ENCODE measurements at regions not wholly inside any gene's neighbourhood (a gene's known extent, or its start where the extent isn't known, plus 50 kb on each side); places are given as distances from the start of the nearest gene placed in this dataset.

DNA sequence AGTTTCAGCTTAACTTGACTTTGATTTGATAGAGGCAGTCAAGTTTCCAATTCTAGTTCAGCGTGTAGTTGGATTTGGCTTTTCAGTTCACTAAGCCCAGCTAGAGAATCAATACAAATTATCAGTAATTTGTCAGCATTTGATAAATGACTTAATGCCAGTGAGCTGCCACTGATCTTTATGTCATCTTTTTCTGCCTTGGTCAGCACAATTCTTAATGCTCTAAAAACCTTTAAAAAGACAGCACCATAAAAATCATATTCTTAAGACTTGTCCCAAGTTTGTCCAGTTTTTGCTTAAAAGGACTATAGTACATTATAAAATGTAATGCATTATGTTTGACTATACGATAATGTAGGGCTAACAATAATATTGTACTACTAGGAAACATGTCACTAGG, 920.5 kb downstream of the LRFN5 start:
- no peak for ATAC-seq
- TF ChIP-seq GLIS3 (CRISPR knock-in tag; IDR thresholded peaks at IDR 0.05) (no peak), ZNF565 (CRISPR knock-in tag; conservative IDR thresholded peaks at IDR 0.05; ENCODE audit: low read depth) (no peak), TCF4 (CRISPR knock-in tag; IDR thresholded peaks at IDR 0.05; ENCODE audit: borderline replicate concordance) (no peak), CSDC2 (CRISPR knock-in tag; IDR thresholded peaks at IDR 0.05) (no peak), ZNF8 (CRISPR knock-in tag; IDR thresholded peaks at IDR 0.05) (no peak), ZC3H10 (CRISPR knock-in tag; IDR thresholded peaks at IDR 0.05) (no peak), ESRRG (CRISPR knock-in tag; IDR thresholded peaks at IDR 0.05) (no peak), SNAI2 (CRISPR knock-in tag; IDR thresholded peaks at IDR 0.05) (no peak), OSR1 (CRISPR knock-in tag; IDR thresholded peaks at IDR 0.05) (no peak)
- TF ChIP-seq, protein P1, sequence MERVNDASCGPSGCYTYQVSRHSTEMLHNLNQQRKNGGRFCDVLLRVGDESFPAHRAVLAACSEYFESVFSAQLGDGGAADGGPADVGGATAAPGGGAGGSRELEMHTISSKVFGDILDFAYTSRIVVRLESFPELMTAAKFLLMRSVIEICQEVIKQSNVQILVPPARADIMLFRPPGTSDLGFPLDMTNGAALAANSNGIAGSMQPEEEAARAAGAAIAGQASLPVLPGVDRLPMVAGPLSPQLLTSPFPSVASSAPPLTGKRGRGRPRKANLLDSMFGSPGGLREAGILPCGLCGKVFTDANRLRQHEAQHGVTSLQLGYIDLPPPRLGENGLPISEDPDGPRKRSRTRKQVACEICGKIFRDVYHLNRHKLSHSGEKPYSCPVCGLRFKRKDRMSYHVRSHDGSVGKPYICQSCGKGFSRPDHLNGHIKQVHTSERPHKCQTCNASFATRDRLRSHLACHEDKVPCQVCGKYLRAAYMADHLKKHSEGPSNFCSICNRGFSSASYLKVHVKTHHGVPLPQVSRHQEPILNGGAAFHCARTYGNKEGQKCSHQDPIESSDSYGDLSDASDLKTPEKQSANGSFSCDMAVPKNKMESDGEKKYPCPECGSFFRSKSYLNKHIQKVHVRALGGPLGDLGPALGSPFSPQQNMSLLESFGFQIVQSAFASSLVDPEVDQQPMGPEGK (CRISPR knock-in tag; IDR thresholded peaks at IDR 0.05; ENCODE audit: borderline replicate concordance) = no peak
- TF ChIP-seq, protein P2, sequence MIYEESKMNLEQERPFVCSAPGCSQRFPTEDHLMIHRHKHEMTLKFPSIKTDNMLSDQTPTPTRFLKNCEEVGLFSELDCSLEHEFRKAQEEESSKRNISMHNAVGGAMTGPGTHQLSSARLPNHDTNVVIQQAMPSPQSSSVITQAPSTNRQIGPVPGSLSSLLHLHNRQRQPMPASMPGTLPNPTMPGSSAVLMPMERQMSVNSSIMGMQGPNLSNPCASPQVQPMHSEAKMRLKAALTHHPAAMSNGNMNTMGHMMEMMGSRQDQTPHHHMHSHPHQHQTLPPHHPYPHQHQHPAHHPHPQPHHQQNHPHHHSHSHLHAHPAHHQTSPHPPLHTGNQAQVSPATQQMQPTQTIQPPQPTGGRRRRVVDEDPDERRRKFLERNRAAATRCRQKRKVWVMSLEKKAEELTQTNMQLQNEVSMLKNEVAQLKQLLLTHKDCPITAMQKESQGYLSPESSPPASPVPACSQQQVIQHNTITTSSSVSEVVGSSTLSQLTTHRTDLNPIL (CRISPR knock-in tag; IDR thresholded peaks at IDR 0.05; ENCODE audit: low read depth) = no peak
- TF ChIP-seq, protein P3, sequence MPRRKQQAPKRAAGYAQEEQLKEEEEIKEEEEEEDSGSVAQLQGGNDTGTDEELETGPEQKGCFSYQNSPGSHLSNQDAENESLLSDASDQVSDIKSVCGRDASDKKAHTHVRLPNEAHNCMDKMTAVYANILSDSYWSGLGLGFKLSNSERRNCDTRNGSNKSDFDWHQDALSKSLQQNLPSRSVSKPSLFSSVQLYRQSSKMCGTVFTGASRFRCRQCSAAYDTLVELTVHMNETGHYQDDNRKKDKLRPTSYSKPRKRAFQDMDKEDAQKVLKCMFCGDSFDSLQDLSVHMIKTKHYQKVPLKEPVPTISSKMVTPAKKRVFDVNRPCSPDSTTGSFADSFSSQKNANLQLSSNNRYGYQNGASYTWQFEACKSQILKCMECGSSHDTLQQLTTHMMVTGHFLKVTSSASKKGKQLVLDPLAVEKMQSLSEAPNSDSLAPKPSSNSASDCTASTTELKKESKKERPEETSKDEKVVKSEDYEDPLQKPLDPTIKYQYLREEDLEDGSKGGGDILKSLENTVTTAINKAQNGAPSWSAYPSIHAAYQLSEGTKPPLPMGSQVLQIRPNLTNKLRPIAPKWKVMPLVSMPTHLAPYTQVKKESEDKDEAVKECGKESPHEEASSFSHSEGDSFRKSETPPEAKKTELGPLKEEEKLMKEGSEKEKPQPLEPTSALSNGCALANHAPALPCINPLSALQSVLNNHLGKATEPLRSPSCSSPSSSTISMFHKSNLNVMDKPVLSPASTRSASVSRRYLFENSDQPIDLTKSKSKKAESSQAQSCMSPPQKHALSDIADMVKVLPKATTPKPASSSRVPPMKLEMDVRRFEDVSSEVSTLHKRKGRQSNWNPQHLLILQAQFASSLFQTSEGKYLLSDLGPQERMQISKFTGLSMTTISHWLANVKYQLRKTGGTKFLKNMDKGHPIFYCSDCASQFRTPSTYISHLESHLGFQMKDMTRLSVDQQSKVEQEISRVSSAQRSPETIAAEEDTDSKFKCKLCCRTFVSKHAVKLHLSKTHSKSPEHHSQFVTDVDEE (CRISPR knock-in tag; IDR thresholded peaks at IDR 0.05) = no peak
- TF ChIP-seq, protein P4, sequence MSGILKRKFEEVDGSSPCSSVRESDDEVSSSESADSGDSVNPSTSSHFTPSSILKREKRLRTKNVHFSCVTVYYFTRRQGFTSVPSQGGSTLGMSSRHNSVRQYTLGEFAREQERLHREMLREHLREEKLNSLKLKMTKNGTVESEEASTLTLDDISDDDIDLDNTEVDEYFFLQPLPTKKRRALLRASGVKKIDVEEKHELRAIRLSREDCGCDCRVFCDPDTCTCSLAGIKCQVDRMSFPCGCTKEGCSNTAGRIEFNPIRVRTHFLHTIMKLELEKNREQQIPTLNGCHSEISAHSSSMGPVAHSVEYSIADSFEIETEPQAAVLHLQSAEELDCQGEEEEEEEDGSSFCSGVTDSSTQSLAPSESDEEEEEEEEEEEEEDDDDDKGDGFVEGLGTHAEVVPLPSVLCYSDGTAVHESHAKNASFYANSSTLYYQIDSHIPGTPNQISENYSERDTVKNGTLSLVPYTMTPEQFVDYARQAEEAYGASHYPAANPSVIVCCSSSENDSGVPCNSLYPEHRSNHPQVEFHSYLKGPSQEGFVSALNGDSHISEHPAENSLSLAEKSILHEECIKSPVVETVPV (CRISPR knock-in tag; IDR thresholded peaks at IDR 0.05) = no peak

DNA sequence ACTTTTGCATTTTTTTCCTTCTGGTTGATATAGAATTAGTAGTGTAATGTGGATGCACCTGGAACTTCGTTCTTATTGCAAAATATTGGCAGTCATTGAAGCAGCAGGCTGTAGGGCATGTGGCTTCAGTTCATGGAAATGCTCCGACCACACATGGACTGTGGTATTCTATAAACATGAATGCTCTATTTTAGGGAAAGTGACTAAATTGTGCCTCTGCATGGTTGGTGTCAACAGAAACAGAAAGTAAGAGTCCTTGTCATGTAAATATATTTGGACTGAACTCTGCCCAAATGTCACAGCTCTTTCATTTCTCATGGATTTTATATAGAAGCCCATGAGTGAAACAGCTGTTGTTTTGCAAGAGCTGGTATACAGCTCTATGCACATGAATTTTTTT, 917.0 kb downstream of the LRFN5 start:
- TF ChIP-seq, protein P5, sequence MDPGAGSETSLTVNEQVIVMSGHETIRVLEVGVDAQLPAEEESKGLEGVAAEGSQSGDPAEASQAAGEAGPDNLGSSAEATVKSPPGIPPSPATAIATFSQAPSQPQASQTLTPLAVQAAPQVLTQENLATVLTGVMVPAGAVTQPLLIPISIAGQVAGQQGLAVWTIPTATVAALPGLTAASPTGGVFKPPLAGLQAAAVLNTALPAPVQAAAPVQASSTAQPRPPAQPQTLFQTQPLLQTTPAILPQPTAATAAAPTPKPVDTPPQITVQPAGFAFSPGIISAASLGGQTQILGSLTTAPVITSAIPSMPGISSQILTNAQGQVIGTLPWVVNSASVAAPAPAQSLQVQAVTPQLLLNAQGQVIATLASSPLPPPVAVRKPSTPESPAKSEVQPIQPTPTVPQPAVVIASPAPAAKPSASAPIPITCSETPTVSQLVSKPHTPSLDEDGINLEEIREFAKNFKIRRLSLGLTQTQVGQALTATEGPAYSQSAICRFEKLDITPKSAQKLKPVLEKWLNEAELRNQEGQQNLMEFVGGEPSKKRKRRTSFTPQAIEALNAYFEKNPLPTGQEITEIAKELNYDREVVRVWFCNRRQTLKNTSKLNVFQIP (CRISPR knock-in tag; IDR thresholded peaks at IDR 0.05; ENCODE audit: borderline replicate concordance, low read depth) = no peak
- TF ChIP-seq PPARA (CRISPR knock-in tag; IDR thresholded peaks at IDR 0.05; ENCODE audit: borderline replicate concordance) (no peak), TCF4 (CRISPR knock-in tag; IDR thresholded peaks at IDR 0.05; ENCODE audit: borderline replicate concordance) (no peak), OSR1 (CRISPR knock-in tag; IDR thresholded peaks at IDR 0.05) (no peak), TOX (CRISPR knock-in tag; IDR thresholded peaks at IDR 0.05; ENCODE audit: borderline replicate concordance) (no peak), RARB (CRISPR knock-in tag; IDR thresholded peaks at IDR 0.05) (no peak), ZC3H10 (CRISPR knock-in tag; IDR thresholded peaks at IDR 0.05) (no peak), CSDC2 (CRISPR knock-in tag; IDR thresholded peaks at IDR 0.05) (no peak), ZFP3 (CRISPR knock-in tag; IDR thresholded peaks at IDR 0.05) (no peak), SNAI2 (CRISPR knock-in tag; IDR thresholded peaks at IDR 0.05) (no peak), ZNF8 (CRISPR knock-in tag; IDR thresholded peaks at IDR 0.05) (no peak), ZFP30 (CRISPR knock-in tag; IDR thresholded peaks at IDR 0.05) (no peak), ZNF70 (CRISPR knock-in tag; IDR thresholded peaks at IDR 0.05) (no peak), ARNTL (CRISPR knock-in tag; IDR thresholded peaks at IDR 0.05; ENCODE audit: borderline replicate concordance, low read depth) (no peak)
- TF ChIP-seq, protein P4 (CRISPR knock-in tag; IDR thresholded peaks at IDR 0.05) = no peak
- TF ChIP-seq, protein P3 (CRISPR knock-in tag; IDR thresholded peaks at IDR 0.05) = no peak
- TF ChIP-seq, protein P1 (CRISPR knock-in tag; IDR thresholded peaks at IDR 0.05; ENCODE audit: borderline replicate concordance) = no peak
- ATAC-seq = no peak
